Activated naive CD8-positive, alpha-beta T cell treated with anti-CD3 and anti-CD28 coated beads, Interleukin-2, amount 50 U/mL, for 16 hours (primary cell): ENCODE measurements at regions not wholly inside any gene's neighbourhood (a gene's known extent, or its start where the extent isn't known, plus 50 kb on each side); places are given as distances from the start of the nearest gene placed in this dataset.

Experiments used
- DNase-seq: peaks from one replicate; pipeline ENCODE4 v3.0.0-alpha.2; 2020; ENCODE audit warnings: low read depth, low spot score

GRCh38 chr13:79781829-79782540, 301.0 kb downstream of the NDFIP2 start:
- no peak for DNase-seq

GRCh38 chr13:79780240-79780639, 299.3 kb downstream of the NDFIP2 start:
- DNase-seq, result no peak

- DNase-seq, result no peak
Observed at GRCh38 chr13:79779761-79780160, 298.8 kb downstream of the NDFIP2 start.

GRCh38 chr13:79778741-79779460, 297.9 kb downstream of the NDFIP2 start:
- no peak for DNase-seq

- DNase-seq, result no peak
Observed at GRCh38 chr13:79777504-79777903, 296.5 kb downstream of the NDFIP2 start.

GRCh38 chr13:79776531-79777295, 295.8 kb downstream of the NDFIP2 start:
- DNase-seq, result no peak

- DNase-seq, result no peak
Observed at GRCh38 chr13:79775830-79776229, 294.9 kb downstream of the NDFIP2 start.

GRCh38 chr13:79772811-79773210, 291.9 kb downstream of the NDFIP2 start:
- DNase-seq, result no peak

GRCh38 chr13:79771493-79771892, 290.5 kb downstream of the NDFIP2 start:
- DNase-seq, result no peak

GRCh38 chr13:79770056-79770455, 289.1 kb downstream of the NDFIP2 start:
- DNase-seq, result no peak

GRCh38 chr13:79767126-79767525, 286.2 kb downstream of the NDFIP2 start:
- DNase-seq, result no peak

GRCh38 chr13:79765331-79765730, 284.4 kb downstream of the NDFIP2 start:
- no peak for DNase-seq

- DNase-seq, result no peak
Observed at GRCh38 chr13:79749984-79750551, 269.1 kb downstream of the NDFIP2 start.

- no peak for DNase-seq
Observed at GRCh38 chr13:79749566-79749965, 268.6 kb downstream of the NDFIP2 start.

- no peak for DNase-seq
Observed at GRCh38 chr13:79745081-79745480, 264.1 kb downstream of the NDFIP2 start.

GRCh38 chr13:79742923-79743322, 262.0 kb downstream of the NDFIP2 start:
- DNase-seq, result no peak

- DNase-seq, result no peak
Observed at GRCh38 chr13:79740991-79741390, 260.0 kb downstream of the NDFIP2 start.

GRCh38 chr13:79736356-79736755, 255.4 kb downstream of the NDFIP2 start:
- DNase-seq, result no peak

- no peak for DNase-seq
Observed at GRCh38 chr13:79735228-79735627, 254.3 kb downstream of the NDFIP2 start.

- DNase-seq, result no peak
Observed at GRCh38 chr13:79727086-79727485, 246.1 kb downstream of the NDFIP2 start.

- DNase-seq, result no peak
Observed at GRCh38 chr13:79725841-79726240, 244.9 kb downstream of the NDFIP2 start.
